NCI-H128 (cell line): ENCODE measurements at regions not wholly inside any gene's neighbourhood (a gene's known extent, or its start where the extent isn't known, plus 50 kb on each side); places are given as distances from the start of the nearest gene placed in this dataset.
"Not testable (repeated sequence)": the region's sequence is repeated elsewhere in the genome, so short reads cannot be mapped to it uniquely, and the experiment has no call there.

ENCODE experiments used
- DNase-seq: peaks from one replicate; lab custom pipeline; 2025; ENCODE audit not compliant: unreplicated experiment; lab: John Stamatoyannopoulos, UW

- DNase-seq, result no peak
These were observed 305.4 kb upstream of the PODXL start for GRCh38 chr7:131861620-131862346.

- no peak for DNase-seq
These were observed 302.9 kb upstream of the PODXL start for GRCh38 chr7:131859147-131859821.

GRCh38 chr7:131858611-131859010 is 302.2 kb upstream of the PODXL start:
- no peak for DNase-seq

- DNase-seq, result no peak
These were observed 293.0 kb upstream of the PODXL start for GRCh38 chr7:131849472-131849871.

- DNase-seq, result no peak
These were observed 291.6 kb upstream of the PODXL start for GRCh38 chr7:131848033-131848432.

GRCh38 chr7:131845573-131846314 is 289.3 kb upstream of the PODXL start:
- DNase-seq, result no peak

DNA sequence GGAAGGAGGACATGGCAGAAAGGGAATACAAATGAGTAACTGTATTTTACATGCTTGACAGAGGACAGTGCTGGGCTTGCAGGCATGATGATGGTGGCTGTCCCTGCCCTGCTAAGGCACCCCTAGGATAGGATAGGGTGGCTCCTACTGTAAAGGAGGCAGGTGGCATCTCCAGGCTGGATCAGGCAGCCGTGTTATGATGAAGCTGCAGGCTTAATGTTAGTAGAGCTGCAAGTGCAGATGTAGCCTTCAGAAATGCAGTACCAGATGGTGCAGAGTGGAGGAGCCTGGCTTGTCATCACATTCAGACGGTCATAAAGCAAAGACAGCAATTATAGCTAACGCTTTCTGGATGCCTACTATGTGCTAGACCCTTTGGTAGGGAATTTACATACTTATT is 287.9 kb upstream of the PODXL start:
- no peak for DNase-seq

GRCh38 chr7:131843898-131844331 is 287.5 kb upstream of the PODXL start:
- DNase-seq, result no peak

GRCh38 chr7:131839967-131840690 is 283.7 kb upstream of the PODXL start:
- DNase-seq, result no peak

- no peak for DNase-seq
These were observed 280.3 kb upstream of the PODXL start for GRCh38 chr7:131836733-131837132.

DNA sequence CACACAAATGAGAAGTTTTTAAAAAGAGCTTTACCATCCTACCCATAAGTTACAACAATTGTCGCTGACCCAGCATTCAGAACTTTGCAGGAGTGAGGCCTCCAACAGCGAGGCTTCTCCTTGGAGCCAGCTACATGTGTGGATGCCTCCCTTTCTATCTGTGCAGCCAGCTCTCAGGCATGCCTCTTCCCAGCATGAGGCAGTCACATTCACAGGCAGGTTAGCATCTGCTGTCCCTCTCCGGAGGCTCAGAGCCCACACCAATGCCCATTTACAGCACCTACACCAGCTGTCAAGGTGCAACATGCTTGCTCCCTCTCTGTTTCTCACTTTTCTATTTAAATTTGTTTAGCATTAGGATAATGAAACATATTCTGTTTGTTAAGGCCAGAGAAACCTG is 278.7 kb upstream of the PODXL start:
- DNase-seq, result no peak

- DNase-seq, result no peak
These were observed 274.3 kb upstream of the PODXL start for GRCh38 chr7:131830681-131831080.

DNA sequence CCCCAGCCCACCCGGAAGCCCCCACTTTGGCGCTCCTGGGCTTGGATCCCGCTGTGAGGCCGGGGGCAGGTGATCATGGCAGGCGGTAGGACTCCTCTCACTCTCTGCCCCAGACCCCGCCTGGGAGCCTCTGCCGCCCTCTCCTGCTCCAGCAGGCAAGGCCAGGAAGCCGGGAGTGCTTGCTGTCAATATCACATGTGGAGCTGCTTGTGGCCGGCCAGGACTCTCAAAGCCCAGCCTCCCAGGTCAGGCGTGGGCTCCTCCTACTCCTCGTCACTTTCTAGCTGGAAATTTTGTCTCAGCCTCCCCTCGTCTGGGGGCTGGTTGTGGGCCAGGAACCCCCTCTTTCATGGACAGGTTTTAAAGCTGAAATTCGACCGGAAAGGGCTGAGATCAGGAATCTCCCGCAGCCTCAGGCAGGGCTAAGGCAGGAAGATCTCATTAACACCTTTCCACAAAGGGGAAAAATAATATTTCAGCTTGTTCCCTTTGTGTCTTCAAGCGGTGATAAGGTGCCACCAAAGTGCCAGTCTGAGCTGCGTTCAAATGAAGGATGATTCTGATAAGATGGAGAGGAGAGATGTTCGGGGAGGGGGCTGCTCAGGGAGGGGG is 273.6 kb upstream of the PODXL start:
- DNase-seq, result no peak

DNA sequence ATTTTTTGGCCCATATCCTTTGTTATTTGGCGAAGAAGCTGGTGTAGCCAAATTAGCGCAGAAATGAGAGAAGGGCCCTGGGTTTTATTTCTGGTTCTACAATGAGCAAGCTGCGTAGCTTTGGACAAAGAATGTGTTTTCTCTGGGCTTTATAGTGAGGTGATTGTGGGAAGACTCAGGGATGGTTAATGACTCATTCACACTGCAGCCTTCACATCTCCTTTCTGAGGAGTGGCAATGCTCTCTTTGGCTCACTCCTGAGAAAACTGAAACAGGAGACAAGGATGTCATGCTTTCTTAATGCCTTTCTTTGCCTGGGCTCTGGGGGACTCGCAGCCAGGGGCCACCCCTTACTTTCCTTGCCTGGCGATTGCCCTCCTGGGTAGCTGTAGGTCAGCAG is 271.0 kb upstream of the PODXL start:
- no peak for DNase-seq

DNA sequence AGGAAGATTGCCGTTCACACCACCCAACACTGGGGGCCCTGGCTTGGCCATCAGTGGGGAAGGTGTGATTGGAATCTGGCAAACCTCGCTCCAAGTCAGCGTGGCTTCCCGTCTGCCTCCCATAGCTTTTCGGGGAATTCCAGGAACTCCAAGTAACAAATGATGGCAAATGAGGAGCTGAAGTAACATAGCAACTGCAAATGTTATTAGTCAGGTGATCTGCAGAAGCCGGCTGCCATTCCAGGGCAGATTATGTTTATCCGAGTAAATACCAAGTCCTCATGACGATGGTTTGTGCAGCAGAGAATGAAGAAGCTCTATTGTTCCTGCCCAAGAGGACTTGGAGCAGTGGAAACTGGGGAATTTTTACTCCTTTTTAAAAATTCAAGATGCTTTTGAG is 270.5 kb upstream of the PODXL start:
- DNase-seq, result no peak

DNA sequence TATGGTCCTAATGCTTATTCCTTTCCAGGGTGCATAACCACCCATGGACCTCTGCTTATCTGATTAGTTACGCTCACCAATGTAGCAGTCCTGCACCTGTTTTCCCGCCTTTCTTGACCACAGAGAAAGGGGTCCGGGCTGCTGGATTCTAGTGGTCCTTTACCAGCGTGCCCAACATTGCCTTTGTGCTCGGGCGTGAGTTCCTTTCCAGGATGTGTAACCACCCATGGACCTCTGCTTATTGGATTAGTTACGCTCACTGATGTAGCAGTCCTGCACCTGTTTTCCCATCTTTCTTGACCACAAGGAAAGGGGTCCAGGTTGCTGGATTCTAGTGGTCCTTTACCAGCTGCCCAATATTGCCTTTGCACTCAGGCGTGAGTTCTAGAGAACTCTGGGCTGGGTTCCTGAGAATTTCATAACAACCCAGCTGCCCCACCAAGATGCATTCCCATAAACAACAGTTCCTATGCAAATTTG is 267.6 kb upstream of the PODXL start:
- DNase-seq, result not testable (repeated sequence)

- no peak for DNase-seq
These were observed 263.5 kb upstream of the PODXL start for GRCh38 chr7:131819891-131820290.

DNA sequence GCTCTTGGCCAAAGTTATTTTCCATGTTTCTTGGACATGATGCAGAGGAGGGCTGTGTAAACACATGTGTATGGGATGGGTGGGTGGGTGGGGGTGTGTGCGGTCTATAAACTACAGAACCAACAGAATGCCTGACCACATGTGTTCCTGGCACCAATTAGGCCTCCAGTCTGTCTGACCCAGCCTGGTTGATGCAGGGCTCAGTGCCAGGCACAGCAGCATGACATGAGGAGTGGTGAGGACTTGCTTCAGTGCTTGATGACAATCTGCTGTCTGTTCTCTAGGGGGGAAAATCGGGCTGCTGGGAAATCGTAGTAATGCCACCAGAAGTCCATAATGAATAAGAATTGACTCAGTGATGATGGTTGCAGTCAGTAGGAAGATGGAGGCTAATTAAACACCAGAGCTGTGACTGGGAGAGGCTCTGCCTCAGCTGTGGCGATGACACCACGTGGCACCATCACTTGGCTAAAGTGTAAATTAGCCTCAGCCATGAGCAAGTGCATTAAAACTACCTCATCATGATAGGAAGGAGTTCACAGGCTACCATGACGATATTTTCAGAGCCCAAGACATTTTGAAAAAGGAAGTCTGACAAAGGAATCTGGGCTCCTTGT is 260.1 kb upstream of the PODXL start:
- DNase-seq, result no peak

DNA sequence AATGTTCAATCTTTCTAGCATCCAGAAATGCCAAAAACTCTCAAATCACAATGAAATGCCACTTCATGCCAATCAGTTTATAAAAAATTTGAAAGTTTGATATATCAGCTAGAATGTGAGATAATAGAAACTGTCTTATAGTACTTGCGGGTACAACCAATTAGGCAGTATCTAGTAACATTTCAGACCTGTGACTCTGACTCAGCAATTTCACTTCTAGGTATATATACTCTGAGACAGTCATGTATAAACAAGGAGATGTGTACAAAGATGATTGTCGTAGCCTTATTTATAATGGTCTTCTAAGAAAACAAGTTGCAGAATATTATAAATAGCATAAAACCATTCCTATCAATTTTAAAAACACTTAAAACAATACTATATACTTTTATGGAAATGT is 252.3 kb upstream of the PODXL start:
- no peak for DNase-seq

- DNase-seq, result not testable (repeated sequence)
These were observed 251.7 kb upstream of the PODXL start for GRCh38 chr7:131808156-131808555.
